ENCODE measurements at regions not wholly inside any gene's neighbourhood (a gene's known extent, or its start where the extent isn't known, plus 50 kb on each side); places are given as distances from the start of the nearest gene placed in this dataset.
A peak's percentile ranks its signal among the peaks of the same experiment; 100 is the strongest.

GRCh38 chr2:64751286-64752260, 97.9 kb upstream of the SERTAD2 start:
- peaks cover 0 to 41% (median 10%) of the 10 kb centered on the region in 4 donors for H3K4me1 ChIP-seq
- peaks cover 0 to 6% (median 0%) of the 10 kb centered on the region in 4 donors for H3K9me3 ChIP-seq
- DNase-seq (ENCODE audit: low spot score in 2 of 2), result peak; percentile 95 to 97
- peak overlapping the region; percentile 55 to 88 (median 80) for H3K4me3 ChIP-seq
- peak overlapping the region; percentile 86 to 100 (median 98) for H3K27ac ChIP-seq
- WGBS, 2 donors, result 0 to 1% methylated on average over 25 to 53 of the region's 59 CpGs
- no peaks in the 10 kb centered on the region for H3K36me3 ChIP-seq
- no peaks in the 10 kb centered on the region for H3K27me3 ChIP-seq
- TF ChIP-seq CTCF (IDR thresholded peaks at IDR 0.05), result peak; percentile 41 to 92 (median 56)
- peak; percentile 80 to 92 for TF ChIP-seq EP300 (IDR thresholded peaks at IDR 0.05)
- TF ChIP-seq POLR2A (IDR thresholded peaks at IDR 0.05), result peak; percentile 82 to 84

- TF ChIP-seq CTCF (IDR thresholded peaks at IDR 0.05) (no peak), POLR2A (IDR thresholded peaks at IDR 0.05) (no peak), EP300 (IDR thresholded peaks at IDR 0.05) (no peak)
- no peak overlapping the region for H3K27ac ChIP-seq
- peaks cover 0 to 6% (median 0%) of the 10 kb centered on the region in 4 donors for H3K9me3 ChIP-seq
- 50% methylated on average over 2 of the region's 2 CpGs for WGBS, 2 donors
- peaks cover 0 to 24% (median 9%) of the 10 kb centered on the region in 4 donors for H3K4me1 ChIP-seq
- no peaks in the 10 kb centered on the region for H3K27me3 ChIP-seq
- H3K36me3 ChIP-seq, result no peaks in the 10 kb centered on the region
- no peak overlapping the region for H3K4me3 ChIP-seq
- DNase-seq (ENCODE audit: low spot score in 2 of 2), result no peak
These were observed 99.7 kb upstream of the SERTAD2 start for GRCh38 chr2:64753399-64753798.

- TF ChIP-seq EP300 (IDR thresholded peaks at IDR 0.05) (no peak), POLR2A (IDR thresholded peaks at IDR 0.05) (no peak)
- no peaks in the 10 kb centered on the region for H3K36me3 ChIP-seq
- no peaks in the 10 kb centered on the region for H3K27me3 ChIP-seq
- no peak overlapping the region for H3K4me3 ChIP-seq
- peaks cover 0 to 6% (median 0%) of the 10 kb centered on the region in 4 donors for H3K9me3 ChIP-seq
- 78 to 82% methylated on average over 1 of the region's 1 CpG for WGBS, 2 donors
- H3K4me1 ChIP-seq, result peaks cover 0 to 12% (median 4%) of the 10 kb centered on the region in 4 donors
- no peak overlapping the region for H3K27ac ChIP-seq
- no peak for DNase-seq (ENCODE audit: low spot score in 2 of 2)
These were observed 100.9 kb upstream of the SERTAD2 start for GRCh38 chr2:64754570-64754969.

- 87 to 88% methylated on average over 2 of the region's 2 CpGs for WGBS, 2 donors
- peaks cover 0 to 6% (median 0%) of the 10 kb centered on the region in 4 donors for H3K9me3 ChIP-seq
- H3K4me3 ChIP-seq, result no peak overlapping the region
- H3K27me3 ChIP-seq, result no peaks in the 10 kb centered on the region
- TF ChIP-seq EP300 (IDR thresholded peaks at IDR 0.05), result no peak
- no peak for TF ChIP-seq POLR2A (IDR thresholded peaks at IDR 0.05)
- no peak for TF ChIP-seq CTCF (IDR thresholded peaks at IDR 0.05)
- H3K4me1 ChIP-seq, result peaks cover 0 to 7% (median 2%) of the 10 kb centered on the region in 4 donors
- H3K36me3 ChIP-seq, result no peaks in the 10 kb centered on the region
- DNase-seq (ENCODE audit: low spot score in 2 of 2), result no peak
- no peak overlapping the region for H3K27ac ChIP-seq
These were observed 103.4 kb upstream of the SERTAD2 start for GRCh38 chr2:64757126-64757525.

GRCh38 chr2:64760128-64760527, 106.4 kb upstream of the SERTAD2 start:
- no peak for TF ChIP-seq CTCF (IDR thresholded peaks at IDR 0.05)
- no peak for TF ChIP-seq POLR2A (IDR thresholded peaks at IDR 0.05)
- no peak for TF ChIP-seq EP300 (IDR thresholded peaks at IDR 0.05)
- WGBS, 2 donors, result 90 to 93% methylated on average over 5 of the region's 5 CpGs
- H3K27me3 ChIP-seq, result no peaks in the 10 kb centered on the region
- no peaks in the 10 kb centered on the region for H3K36me3 ChIP-seq
- no peak overlapping the region for H3K4me3 ChIP-seq
- H3K27ac ChIP-seq, result no peak overlapping the region
- H3K4me1 ChIP-seq, result peaks cover 0 to 7% (median 0%) of the 10 kb centered on the region in 4 donors
- DNase-seq (ENCODE audit: low spot score in 2 of 2), result no peak
- peaks cover 0 to 6% (median 0%) of the 10 kb centered on the region in 4 donors for H3K9me3 ChIP-seq
